HEK293 (cell line): ENCODE measurements at regions not wholly inside any gene's neighbourhood (a gene's known extent, or its start where the extent isn't known, plus 50 kb on each side); places are given as distances from the start of the nearest gene placed in this dataset.

Source experiments
- CTCF ChIA-PET: fragments of 350-600 bp; formaldehyde crosslinking; extraction: SDS; loops from one replicate; lab custom pipeline; 2021; ENCODE audit warnings: antibody characterized with exemption; lab: Yijun Ruan, JAX
- POLR2A ChIA-PET: fragments of 300-600 bp; formaldehyde crosslinking; extraction: SDS; loops from one replicate; lab custom pipeline; 2020; ENCODE audit warnings: antibody characterized with exemption, inconsistent platforms; lab: Yijun Ruan, JAX
- H3K27ac ChIP-seq: fragments of 200-500 bp; sonication (Bioruptor generic); 2 replicates; pipeline ENCODE4 v1.5.1; 2014; ENCODE audit warnings: low read depth, low read length, control low read depth, inconsistent platforms; ENCODE audit errors: extremely low read depth
- H3K36me3 ChIP-seq, 2 experiments: fragments of 200-500 bp in 1 of 2; sonication (Bioruptor generic) in 1 of 2; 1 replicate in 1 of 2; 2 replicates in 1 of 2; pipeline ENCODE4 v1.5.1; 2014 to 2017; ENCODE audit warnings: inconsistent platforms in 2 of 2, low read length in 2 of 2; ENCODE audit not compliant: control insufficient read depth in 2 of 2, insufficient read depth in 1 of 2
- H3K4me1 ChIP-seq: fragments of 200-500 bp; sonication (Bioruptor generic); 2 replicates; pipeline ENCODE4 v1.5.1; 2014; ENCODE audit warnings: mild to moderate bottlenecking, low read length, inconsistent platforms; ENCODE audit not compliant: control insufficient read depth, insufficient read depth
- H3K4me3 ChIP-seq: 2 replicates; pipeline ENCODE4 v1.5.1; 2011; ENCODE audit warnings: low read depth, mild to moderate bottlenecking, control low read depth, low read length, moderate library complexity
- H3K9me3 ChIP-seq: fragments of 200-500 bp; sonication (Bioruptor generic); 2 replicates; pipeline ENCODE4 v1.5.1; 2014; ENCODE audit warnings: low read depth, low read length, inconsistent platforms; ENCODE audit not compliant: control insufficient read depth, insufficient read depth
- FEZF1 ChIP-seq: fragments of 450-650 bp; formaldehyde crosslinking; IDR thresholded peaks from 2 replicates; pipeline ENCODE4 v1.5.1; 2016; ENCODE audit warnings: missing biosample characterization, missing genetic modification characterization
- GLI2 ChIP-seq: fragments of 450-650 bp; formaldehyde crosslinking; IDR thresholded peaks from 2 replicates; pipeline ENCODE4; 2017; ENCODE audit warnings: missing biosample characterization, missing genetic modification characterization, low read depth, borderline replicate concordance
- IKZF3 ChIP-seq: fragments of 450-650 bp; IDR thresholded peaks from 2 replicates; pipeline ENCODE4 v1.5.0; 2018; ENCODE audit warnings: missing biosample characterization, mild to moderate bottlenecking, missing genetic modification characterization, moderate library complexity
- PRDM4 ChIP-seq: fragments of 450-650 bp; formaldehyde crosslinking; IDR thresholded peaks from 2 replicates; pipeline ENCODE4 v1.5.1; 2017; ENCODE audit warnings: missing biosample characterization, missing genetic modification characterization
- TSHZ1 ChIP-seq: fragments of 450-650 bp; formaldehyde crosslinking; IDR thresholded peaks from 2 replicates; pipeline ENCODE4 v1.5.1; 2016; ENCODE audit warnings: missing biosample characterization, missing genetic modification characterization, borderline replicate concordance
- ZBTB20 ChIP-seq: fragments of 450-650 bp; formaldehyde crosslinking; IDR thresholded peaks from 2 replicates; pipeline ENCODE4 v1.5.1; 2016; ENCODE audit warnings: missing biosample characterization, missing genetic modification characterization
- ZBTB7A ChIP-seq: fragments of 450-650 bp; formaldehyde crosslinking; IDR thresholded peaks from 2 replicates; pipeline ENCODE4 v1.5.1; 2016; ENCODE audit warnings: low read depth, missing biosample characterization, missing genetic modification characterization
- ZNF19 ChIP-seq: fragments of 450-650 bp; formaldehyde crosslinking; IDR thresholded peaks from 2 replicates; pipeline ENCODE4; 2016; ENCODE audit warnings: missing biosample characterization, missing genetic modification characterization, low read depth
- ZNF280C ChIP-seq: fragments of 450-650 bp; formaldehyde crosslinking; IDR thresholded peaks from 2 replicates; pipeline ENCODE4 v1.5.1; 2016; ENCODE audit warnings: missing biosample characterization, missing genetic modification characterization
- ZNF292 ChIP-seq: fragments of 450-650 bp; formaldehyde crosslinking; IDR thresholded peaks from 2 replicates; pipeline ENCODE4 v1.5.1; 2016; ENCODE audit warnings: low read depth, missing biosample characterization, missing genetic modification characterization, borderline replicate concordance
- ZNF302 ChIP-seq: fragments of 450-650 bp; formaldehyde crosslinking; IDR thresholded peaks from 2 replicates; pipeline ENCODE4 v1.5.1; 2016; ENCODE audit warnings: missing biosample characterization, missing genetic modification characterization, low read depth
- ZNF350 ChIP-seq: fragments of 450-650 bp; formaldehyde crosslinking; IDR thresholded peaks from 2 replicates; pipeline ENCODE4 v1.5.0; 2017; ENCODE audit warnings: missing biosample characterization, mild to moderate bottlenecking, missing genetic modification characterization
- ZNF354C ChIP-seq: fragments of 450-650 bp; formaldehyde crosslinking; IDR thresholded peaks from 2 replicates; pipeline ENCODE4 v1.5.1; 2016; ENCODE audit warnings: missing biosample characterization, missing genetic modification characterization, low read depth, borderline replicate concordance
- ZNF394 ChIP-seq: fragments of 450-650 bp; formaldehyde crosslinking; IDR thresholded peaks from 2 replicates; pipeline ENCODE4 v1.5.1; 2016; ENCODE audit warnings: missing biosample characterization, missing genetic modification characterization, mild to moderate bottlenecking, moderate library complexity, borderline replicate concordance
- ZNF404 ChIP-seq: fragments of 450-650 bp; formaldehyde crosslinking; IDR thresholded peaks from 2 replicates; pipeline ENCODE4 v1.5.1; 2017; ENCODE audit warnings: missing biosample characterization, missing genetic modification characterization
- ZNF488 ChIP-seq: fragments of 450-650 bp; formaldehyde crosslinking; IDR thresholded peaks from 2 replicates; pipeline ENCODE4 v1.5.1; 2016; ENCODE audit warnings: missing biosample characterization, missing genetic modification characterization
- ZNF544 ChIP-seq: fragments of 450-650 bp; formaldehyde crosslinking; IDR thresholded peaks from 2 replicates; pipeline ENCODE4 v1.5.0; 2017; ENCODE audit warnings: missing biosample characterization, missing genetic modification characterization
- ZNF555 ChIP-seq: fragments of 450-650 bp; formaldehyde crosslinking; conservative IDR thresholded peaks from 2 replicates; pipeline ENCODE4 v1.5.1; 2017; ENCODE audit warnings: missing biosample characterization, mild to moderate bottlenecking, missing genetic modification characterization, inconsistent platforms
- ZNF610 ChIP-seq: fragments of 450-650 bp; formaldehyde crosslinking; IDR thresholded peaks from 2 replicates; pipeline ENCODE4 v1.5.1; 2016; ENCODE audit warnings: missing biosample characterization, missing genetic modification characterization, borderline replicate concordance
- ZNF776 ChIP-seq: fragments of 450-650 bp; formaldehyde crosslinking; IDR thresholded peaks from 2 replicates; pipeline ENCODE4 v1.5.0; 2017; ENCODE audit warnings: missing biosample characterization, missing genetic modification characterization, borderline replicate concordance
- ZNF792 ChIP-seq: fragments of 450-650 bp; formaldehyde crosslinking; IDR thresholded peaks from 2 replicates; pipeline ENCODE4 v1.5.1; 2016; ENCODE audit warnings: missing biosample characterization, missing genetic modification characterization
- ZNF837 ChIP-seq: fragments of 450-650 bp; formaldehyde crosslinking; IDR thresholded peaks from 2 replicates; pipeline ENCODE4 v1.5.1; 2016; ENCODE audit warnings: missing biosample characterization, missing genetic modification characterization

GRCh38 chr1:56123826-56124225, 455.5 kb downstream of the PLPP3 start:
- no peaks in the 10 kb centered on the region for H3K9me3 ChIP-seq
- H3K4me1 ChIP-seq: no peaks in the 10 kb centered on the region
- POLR2A ChIA-PET: no interaction called here
- no peak overlapping the region for H3K4me3 ChIP-seq
- no peaks in the 10 kb centered on the region for H3K36me3 ChIP-seq
- no peak overlapping the region for H3K27ac ChIP-seq
- CTCF ChIA-PET: no interaction called here
- no peak for TF ChIP-seq FEZF1 (tag by site-specific recombination)
- no peak for TF ChIP-seq ZNF776 (tag by site-specific recombination)

- ChIA-PET CTCF (interaction anchor here (0.5 to 0.6 kb wide), 2 partner anchors 44 to 105 kb away, joined by 3 to 6 read pairs; no protein-coding TSS in a partner anchor), POLR2A (no interaction called here)
- H3K4me1 ChIP-seq: no peaks in the 10 kb centered on the region
- TF ChIP-seq ZBTB7A (tag by site-specific recombination) (no peak), ZNF792 (tag by site-specific recombination) (no peak)
- no peaks in the 10 kb centered on the region for H3K36me3 ChIP-seq
- no peak overlapping the region for H3K4me3 ChIP-seq
- no peaks in the 10 kb centered on the region for H3K9me3 ChIP-seq
- H3K27ac ChIP-seq: no peak overlapping the region
Measured at GRCh38 chr1:56123421-56123820, 455.9 kb downstream of the PLPP3 start.

GRCh38 chr1:56120021-56120420, 459.3 kb downstream of the PLPP3 start:
- ChIA-PET CTCF (no interaction called here), POLR2A (no interaction called here)
- Histone ChIP-seq H3K9me3 (no peaks in the 10 kb centered on the region), H3K4me3 (no peak overlapping the region), H3K4me1 (no peaks in the 10 kb centered on the region), H3K36me3 (no peaks in the 10 kb centered on the region), H3K27ac (no peak overlapping the region)
- no peak for TF ChIP-seq ZNF350 (tag by site-specific recombination)
- no peak for TF ChIP-seq ZBTB20
- no peak for TF ChIP-seq TSHZ1 (tag by site-specific recombination)
- TF ChIP-seq ZNF292: no peak
- TF ChIP-seq PRDM4 (tag by site-specific recombination): no peak
- TF ChIP-seq ZNF555 (tag by site-specific recombination): no peak
- TF ChIP-seq ZNF302 (tag by site-specific recombination): no peak
- no peak for TF ChIP-seq ZNF280C (tag by site-specific recombination)
- no peak for TF ChIP-seq ZNF19 (tag by site-specific recombination)
- TF ChIP-seq GLI2 (tag by site-specific recombination): no peak
- no peak for TF ChIP-seq ZNF837 (tag by site-specific recombination)
- TF ChIP-seq ZNF404 (tag by site-specific recombination): no peak
- TF ChIP-seq IKZF3 (tag by site-specific recombination): no peak
- TF ChIP-seq ZNF610 (tag by site-specific recombination): no peak
- TF ChIP-seq ZNF544 (tag by site-specific recombination): no peak
- no peak for TF ChIP-seq ZNF394
- TF ChIP-seq ZNF354C (tag by site-specific recombination): no peak
- TF ChIP-seq ZNF488 (tag by site-specific recombination): no peak
